Lower lobe of right lung (tissue), 2 donors: ENCODE measurements at regions not wholly inside any gene's neighbourhood (a gene's known extent, or its start where the extent isn't known, plus 50 kb on each side); places are given as distances from the start of the nearest gene placed in this dataset.
A peak's percentile ranks its signal among the peaks of the same experiment; 100 is the strongest.
"Not testable (repeated sequence)": the region's sequence is repeated elsewhere in the genome, so short reads cannot be mapped to it uniquely, and the experiment has no call there.

Experiments
- ATAC-seq, 2 donors: fragments of 200-7000 bp; cut with Tn5 transposase; one replicate each; pipeline ENCODE4 v1.9.1; 2020 to 2022; ENCODE audit warnings: mild to moderate bottlenecking in 2 of 2, moderate library complexity in 2 of 2
- DNase-seq: peaks from one replicate; pipeline ENCODE4 v3.0.0-alpha.2; 2020
- H3K27ac ChIP-seq: fragments of 200-600 bp; one replicate; pipeline ENCODE4 v1.8.0; 2022
- H3K27me3 ChIP-seq: fragments of 200-600 bp; one replicate; pipeline ENCODE4 v1.8.0; 2022; ENCODE audit warnings: low read depth
- H3K36me3 ChIP-seq: fragments of 200-600 bp; one replicate; pipeline ENCODE4 v1.8.0; 2022; ENCODE audit warnings: mild to moderate bottlenecking
- H3K4me1 ChIP-seq: fragments of 200-600 bp; one replicate; pipeline ENCODE4 v1.8.0; 2022
- H3K4me3 ChIP-seq: fragments of 200-600 bp; one replicate; pipeline ENCODE4 v1.8.0; 2022; ENCODE audit warnings: mild to moderate bottlenecking
- H3K9me3 ChIP-seq: fragments of 200-600 bp; one replicate; pipeline ENCODE4 v1.8.0; 2022
- intact Hi-C: fragments of 100-400 bp; cut with DNase I; formaldehyde crosslinking; loops from one replicate; pipeline ENCODE4 v1.11.0; 2022
- TF ChIP-seq, protein P1 (sequence below): fragments of 200-600 bp; IDR thresholded peaks from one replicate; pipeline ENCODE4 v1.8.0; 2022; ENCODE audit warnings: antibody characterized with exemption, mild to moderate bottlenecking
- donor health status: DM: no; HTN: yes; CAD: no; lungs with severe emphysema.

DNA sequence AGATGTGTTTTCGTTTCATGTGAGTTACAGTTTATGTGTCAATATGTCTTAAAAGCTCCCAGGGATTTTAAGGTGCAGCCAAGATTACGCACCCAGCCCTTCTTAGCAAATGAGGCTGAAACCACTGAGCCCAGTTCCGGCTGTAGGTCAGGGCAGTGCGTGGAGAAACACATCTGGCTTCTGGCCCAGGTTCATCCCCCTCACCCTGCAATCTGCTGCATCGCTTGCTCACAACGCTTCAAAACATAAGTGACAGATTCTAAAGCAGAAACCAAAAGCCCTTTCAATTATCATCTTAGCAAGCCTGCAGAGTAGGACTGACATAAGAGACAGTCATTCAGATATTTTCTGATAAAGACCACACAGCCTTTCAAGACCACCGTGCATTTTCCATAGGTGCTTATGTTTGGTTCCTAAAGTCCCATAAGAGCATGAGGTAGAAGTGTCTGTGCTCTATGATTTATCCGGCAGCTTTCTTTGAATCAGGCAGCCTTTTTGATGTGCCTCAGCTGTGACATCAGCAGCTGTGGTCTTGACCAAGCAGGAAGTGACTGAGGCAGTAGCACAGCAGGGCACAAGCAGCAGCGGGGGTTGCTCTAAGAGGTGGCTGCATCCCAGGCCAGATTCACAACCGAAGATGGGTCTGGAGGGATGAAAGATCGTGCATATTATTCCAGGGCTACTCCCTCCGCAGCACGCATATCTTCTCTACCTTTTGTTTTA lies 72.1 kb upstream of the LYZL2 start:
- peak overlapping the region; percentile 6 for H3K4me3 ChIP-seq
- H3K27ac ChIP-seq, result peak overlapping the region; percentile 53
- ATAC-seq, result peak; percentile 65 to 70

DNA sequence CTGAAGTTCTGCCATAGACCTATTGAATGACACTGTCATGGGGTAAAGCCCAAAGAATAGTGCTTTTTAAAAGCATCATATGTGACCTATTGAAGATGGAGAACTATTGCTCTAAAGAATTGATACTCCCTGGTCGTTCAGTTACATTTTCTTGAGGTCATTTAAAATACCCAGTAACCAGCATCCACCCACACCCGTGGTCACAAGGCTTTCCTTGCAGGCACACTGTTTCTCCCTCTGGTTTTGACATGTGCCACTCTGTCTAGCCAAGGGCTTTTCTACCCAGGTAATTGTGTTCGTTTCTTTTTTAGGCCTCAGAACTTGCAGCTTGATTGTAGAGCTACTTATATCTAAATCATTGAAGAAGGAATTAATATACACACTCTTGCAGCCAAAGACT lies 68.3 kb upstream of the LYZL2 start:
- no peak overlapping the region for H3K27ac ChIP-seq
- intact Hi-C loops, result no loop called here
- H3K4me1 ChIP-seq, result no peaks in the 10 kb centered on the region
- no peak overlapping the region for H3K4me3 ChIP-seq
- H3K27me3 ChIP-seq, result no peaks in the 10 kb centered on the region
- no peak for DNase-seq
- no peaks in the 10 kb centered on the region for H3K9me3 ChIP-seq
- no peak for ATAC-seq
- H3K36me3 ChIP-seq, result no peaks in the 10 kb centered on the region
- TF ChIP-seq, protein P1, sequence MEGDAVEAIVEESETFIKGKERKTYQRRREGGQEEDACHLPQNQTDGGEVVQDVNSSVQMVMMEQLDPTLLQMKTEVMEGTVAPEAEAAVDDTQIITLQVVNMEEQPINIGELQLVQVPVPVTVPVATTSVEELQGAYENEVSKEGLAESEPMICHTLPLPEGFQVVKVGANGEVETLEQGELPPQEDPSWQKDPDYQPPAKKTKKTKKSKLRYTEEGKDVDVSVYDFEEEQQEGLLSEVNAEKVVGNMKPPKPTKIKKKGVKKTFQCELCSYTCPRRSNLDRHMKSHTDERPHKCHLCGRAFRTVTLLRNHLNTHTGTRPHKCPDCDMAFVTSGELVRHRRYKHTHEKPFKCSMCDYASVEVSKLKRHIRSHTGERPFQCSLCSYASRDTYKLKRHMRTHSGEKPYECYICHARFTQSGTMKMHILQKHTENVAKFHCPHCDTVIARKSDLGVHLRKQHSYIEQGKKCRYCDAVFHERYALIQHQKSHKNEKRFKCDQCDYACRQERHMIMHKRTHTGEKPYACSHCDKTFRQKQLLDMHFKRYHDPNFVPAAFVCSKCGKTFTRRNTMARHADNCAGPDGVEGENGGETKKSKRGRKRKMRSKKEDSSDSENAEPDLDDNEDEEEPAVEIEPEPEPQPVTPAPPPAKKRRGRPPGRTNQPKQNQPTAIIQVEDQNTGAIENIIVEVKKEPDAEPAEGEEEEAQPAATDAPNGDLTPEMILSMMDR, result no peak

More for the DNA sequence above, 72.1 kb upstream of the LYZL2 start:
- TF ChIP-seq, protein P1, result no peak
- H3K27me3 ChIP-seq, result no peaks in the 10 kb centered on the region
- intact Hi-C loops, result no loop called here
- H3K36me3 ChIP-seq, result no peaks in the 10 kb centered on the region
- H3K9me3 ChIP-seq, result no peaks in the 10 kb centered on the region
- DNase-seq, result no peak
- H3K4me1 ChIP-seq, result no peaks in the 10 kb centered on the region

DNA sequence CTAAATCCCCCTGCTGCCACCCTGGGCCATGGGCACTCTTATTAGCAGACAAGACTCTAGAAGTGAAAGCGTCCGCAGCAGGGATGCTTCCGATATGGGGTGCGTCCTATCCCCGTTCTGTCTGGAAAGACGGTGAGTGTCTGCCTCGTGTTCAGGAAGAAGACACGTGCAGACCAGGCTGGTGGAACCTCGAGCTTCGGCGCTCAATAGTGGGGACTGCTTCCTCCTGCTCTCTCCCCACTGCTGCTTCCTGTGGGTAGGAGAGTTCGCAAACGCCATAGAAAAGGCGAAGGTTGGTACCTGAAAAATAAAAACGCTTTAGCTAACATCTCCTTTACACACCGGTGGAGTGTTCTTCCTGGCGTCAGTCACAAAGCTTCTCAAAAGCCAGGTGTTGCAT lies 67.7 kb upstream of the LYZL2 start:
- H3K27ac ChIP-seq, H3K4me3 ChIP-seq, intact Hi-C loops, DNase-seq, H3K4me1 ChIP-seq, ATAC-seq, H3K9me3 ChIP-seq, H3K36me3 ChIP-seq, H3K27me3 ChIP-seq: not testable (repeated sequence)

DNA sequence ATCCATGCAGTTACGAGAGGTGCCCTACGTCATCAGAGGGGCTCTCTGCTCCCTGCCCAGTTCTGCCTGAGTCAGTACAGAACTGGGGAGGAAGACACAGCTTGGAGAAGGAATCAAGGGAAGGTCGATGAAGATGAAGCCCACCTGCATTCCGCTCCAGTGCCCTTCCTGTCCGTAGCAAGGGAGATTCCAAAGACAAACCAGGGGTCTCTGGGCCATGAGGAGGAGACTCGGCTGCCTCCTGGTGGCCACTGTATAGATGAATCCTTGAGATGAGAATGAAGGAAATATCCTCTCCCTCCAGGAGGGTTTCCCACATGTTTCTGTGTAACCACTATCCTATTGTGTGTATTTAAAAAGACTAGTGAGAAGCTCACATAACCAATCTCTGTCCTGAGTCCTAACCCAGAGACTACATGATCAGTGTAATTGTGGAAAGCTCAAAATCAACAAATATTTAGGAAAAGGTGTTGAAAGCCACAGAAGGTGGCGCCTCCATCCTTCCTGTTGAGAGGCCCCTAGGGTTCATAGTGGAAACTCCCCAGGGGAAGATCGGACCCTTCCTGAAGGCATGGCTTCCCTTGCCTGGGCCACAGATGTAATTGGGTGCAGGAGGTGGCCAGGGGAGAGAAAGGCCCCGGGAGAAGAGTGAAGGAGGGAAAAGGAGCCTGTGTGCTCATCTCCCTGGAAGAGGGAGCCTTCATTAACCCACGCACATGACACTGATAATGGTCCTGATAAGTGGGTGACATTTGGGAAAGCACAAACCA lies 67.0 kb upstream of the LYZL2 start:
- H3K27me3 ChIP-seq, H3K4me3 ChIP-seq, H3K36me3 ChIP-seq, H3K27ac ChIP-seq, H3K4me1 ChIP-seq, DNase-seq, intact Hi-C loops, H3K9me3 ChIP-seq: not testable (repeated sequence)
- ATAC-seq, result peak in 1 of 2 donors; percentile 9

DNA sequence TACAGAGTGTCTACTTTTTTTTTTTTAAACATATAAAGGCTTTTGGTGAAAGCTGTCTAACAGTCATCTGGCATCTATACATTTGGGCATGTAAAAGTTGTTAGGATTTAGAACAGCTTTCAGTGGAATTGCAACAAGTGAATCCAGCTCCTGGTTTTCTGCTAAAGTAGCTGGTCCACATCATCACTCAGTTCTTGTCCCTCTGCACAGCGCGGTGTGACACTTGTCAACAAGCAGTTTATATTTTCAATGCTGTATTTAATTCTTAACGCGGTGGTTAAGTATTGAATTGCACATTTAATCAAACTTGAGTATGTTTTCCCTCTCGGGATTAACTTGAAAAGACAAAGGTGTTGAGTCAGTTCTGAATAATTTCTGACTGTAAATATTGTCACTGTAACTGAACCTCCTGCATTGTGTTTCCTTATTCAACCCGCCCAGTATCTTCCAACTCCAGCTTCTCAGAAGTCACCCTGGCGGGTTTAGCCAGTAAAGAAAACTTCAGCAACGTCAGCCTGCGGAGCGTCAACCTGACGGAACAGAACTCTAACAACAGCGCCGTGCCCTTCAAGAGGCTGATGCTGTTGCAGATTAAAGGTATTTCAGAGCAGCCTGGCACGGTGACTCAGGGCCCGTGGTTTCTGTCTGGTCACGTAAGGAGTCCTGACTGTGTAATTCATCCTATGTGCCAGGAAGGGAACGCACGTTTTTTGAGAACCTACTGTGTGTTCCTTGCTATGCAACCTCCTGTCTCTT lies 66.1 kb upstream of the LYZL2 start:
- H3K9me3 ChIP-seq, H3K4me1 ChIP-seq, H3K27ac ChIP-seq, H3K4me3 ChIP-seq, DNase-seq, H3K27me3 ChIP-seq, H3K36me3 ChIP-seq, intact Hi-C loops: not testable (repeated sequence)
- peak; percentile 29 to 37 for ATAC-seq

DNA sequence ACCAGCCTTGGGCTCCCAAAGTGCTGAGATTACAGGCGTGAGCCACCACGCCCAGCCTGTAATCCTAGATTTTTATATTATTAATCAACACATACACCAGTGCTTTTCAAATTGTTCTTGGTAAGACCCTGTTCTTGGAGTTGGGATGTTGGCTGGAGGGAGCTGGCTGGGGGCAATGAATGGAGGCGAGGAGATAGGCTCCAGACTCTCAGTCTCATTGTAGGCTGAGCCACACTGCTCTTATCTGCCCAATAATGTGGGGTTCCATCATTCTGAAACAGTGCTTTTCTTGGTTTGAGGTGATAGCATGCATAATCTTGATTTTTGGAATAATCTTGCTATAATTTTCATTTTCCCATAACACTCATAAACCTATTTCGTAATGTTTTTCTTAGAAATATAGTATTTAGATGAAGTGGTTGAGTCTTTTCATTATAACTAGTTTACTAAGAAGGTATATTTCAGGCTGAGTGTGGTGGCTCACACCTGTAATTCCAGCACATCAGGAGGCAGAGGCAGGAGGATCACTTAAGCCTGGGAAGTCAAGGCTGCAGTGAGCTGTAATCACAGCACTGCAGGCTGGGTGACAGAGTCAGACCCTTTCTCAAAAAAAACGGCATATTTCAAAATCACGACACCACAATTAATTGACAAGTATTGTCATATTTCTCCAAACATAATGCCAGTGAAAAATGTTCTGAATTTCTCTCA lies 65.1 kb upstream of the LYZL2 start:
- no peaks in the 10 kb centered on the region for H3K9me3 ChIP-seq
- H3K27ac ChIP-seq, result no peak overlapping the region
- H3K27me3 ChIP-seq, result no peaks in the 10 kb centered on the region
- H3K4me3 ChIP-seq, result no peak overlapping the region
- no peaks in the 10 kb centered on the region for H3K36me3 ChIP-seq
- ATAC-seq, result no peak
- no peaks in the 10 kb centered on the region for H3K4me1 ChIP-seq
- DNase-seq, result no peak
- intact Hi-C loops, result no loop called here
- TF ChIP-seq, protein P1, result no peak
